ENCODE measurements at regions not wholly inside any gene's neighbourhood (a gene's known extent, or its start where the extent isn't known, plus 50 kb on each side); places are given as distances from the start of the nearest gene placed in this dataset.

DNA sequence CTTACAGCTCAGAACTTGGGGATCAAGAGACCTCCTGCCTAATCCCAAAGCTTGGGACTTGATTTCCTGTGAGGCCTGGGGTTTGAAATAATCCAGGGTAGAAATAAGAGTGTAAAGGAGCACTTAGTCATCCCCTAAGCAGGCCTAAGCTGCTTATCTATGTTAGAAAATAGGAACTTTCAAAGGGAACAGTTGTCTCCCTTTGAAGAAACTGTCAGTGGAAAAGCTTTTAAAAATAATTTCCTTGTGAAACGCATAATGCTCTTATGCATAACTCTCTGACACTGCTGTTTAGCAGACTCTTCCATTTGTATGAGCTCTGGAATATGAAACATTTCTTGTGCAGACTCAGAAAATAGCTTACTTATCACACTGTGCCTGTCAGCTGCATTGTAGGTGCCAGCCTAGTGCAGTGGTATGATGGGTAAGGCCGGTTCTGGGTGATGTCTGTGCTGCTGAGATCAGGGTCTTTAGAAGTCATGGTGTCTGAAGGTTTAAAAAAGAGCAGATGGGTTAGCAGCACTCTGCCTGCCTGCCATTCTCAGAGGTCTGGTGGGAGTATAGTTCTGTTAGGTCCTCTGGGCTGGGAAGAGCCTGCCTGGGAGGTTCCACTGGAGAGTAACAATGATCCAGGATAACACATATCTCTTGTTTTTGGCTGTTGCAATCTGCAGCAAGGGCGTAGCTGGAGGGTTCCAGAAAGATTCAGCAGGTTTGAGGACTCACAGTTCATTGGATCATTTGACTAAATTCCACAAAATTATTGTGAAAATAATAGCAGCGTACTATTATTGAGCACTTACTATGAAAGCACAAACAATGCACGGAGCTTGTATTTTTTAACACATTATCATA is 283.2 kb upstream of the MEX3C start:
- Histone ChIP-seq H3K4me3 (ENCODE audit: low read length) (no peak overlapping the region), H3K4me1 (ENCODE audit: insufficient read depth, low read length) (no peaks in the 10 kb centered on the region), H3K27ac (ENCODE audit: low read depth in 1 of 2, low read length in 2 of 2) (no peak overlapping the region), H3K9me3 (ENCODE audit: control insufficient read depth in 1 of 2, insufficient read depth in 1 of 2, low read length in 2 of 2) (no peaks in the 10 kb centered on the region), H3K36me3 (ENCODE audit: insufficient read depth, low read length) (no peaks in the 10 kb centered on the region), H3K27me3 (ENCODE audit: control insufficient read depth in 1 of 2, insufficient read depth in 2 of 2, low read length in 2 of 2) (peaks cover 0 to 5% of the 10 kb centered on the region in 2 experiments)
- Mint-ChIP-seq H3K4me3 (no peak overlapping the region), H3K36me3 (ENCODE audit: low read depth) (no peaks in the 10 kb centered on the region), H3K4me1 (ENCODE audit: low read depth) (no peaks in the 10 kb centered on the region), H3K9me3 (no peaks in the 10 kb centered on the region), H3K27me3 (peaks cover 7% of the 10 kb centered on the region), H3K27ac (no peak overlapping the region)
- no peak for TF ChIP-seq CTCF (IDR thresholded peaks at IDR 0.05)
- no peak for ATAC-seq (ENCODE audit: poor library complexity)
- intact Hi-C loops (cut with DNase I, micrococcal nuclease) = no loop called here
- DNase-seq = no peak
- POLR2A ChIA-PET = no interaction called here
- CTCF ChIA-PET = interaction anchor here (0.6 kb wide), 1 partner anchor 386 kb away, joined by 4 read pairs; no protein-coding TSS in a partner anchor

GRCh38 chr18:51486735-51487366 is 289.4 kb upstream of the MEX3C start:
- ChIA-PET CTCF (no interaction called here), POLR2A (no interaction called here)
- TF ChIP-seq CTCF (IDR thresholded peaks at IDR 0.05) = no peak
- Mint-ChIP-seq H3K9me3 (no peaks in the 10 kb centered on the region), H3K36me3 (ENCODE audit: low read depth) (no peaks in the 10 kb centered on the region), H3K27me3 (no peaks in the 10 kb centered on the region), H3K4me3 (no peak overlapping the region), H3K27ac (no peak overlapping the region), H3K4me1 (ENCODE audit: low read depth) (no peaks in the 10 kb centered on the region)
- Histone ChIP-seq H3K27me3 (ENCODE audit: control insufficient read depth in 1 of 2, insufficient read depth in 2 of 2, low read length in 2 of 2) (peaks cover 0 to 5% of the 10 kb centered on the region in 2 experiments), H3K4me1 (ENCODE audit: insufficient read depth, low read length) (no peaks in the 10 kb centered on the region), H3K36me3 (ENCODE audit: insufficient read depth, low read length) (no peaks in the 10 kb centered on the region), H3K9me3 (ENCODE audit: control insufficient read depth in 1 of 2, insufficient read depth in 1 of 2, low read length in 2 of 2) (no peaks in the 10 kb centered on the region), H3K4me3 (ENCODE audit: low read length) (no peak overlapping the region), H3K27ac (ENCODE audit: low read depth in 1 of 2, low read length in 2 of 2) (no peak overlapping the region)
- ATAC-seq (ENCODE audit: poor library complexity) = no peak
- intact Hi-C loops (cut with DNase I, micrococcal nuclease) = no loop called here
- no peak for DNase-seq

- no peak for TF ChIP-seq CTCF (IDR thresholded peaks at IDR 0.05)
- intact Hi-C loops (cut with DNase I, micrococcal nuclease) = no loop called here
- Histone ChIP-seq H3K9me3 (ENCODE audit: control insufficient read depth in 1 of 2, insufficient read depth in 1 of 2, low read length in 2 of 2) (no peaks in the 10 kb centered on the region), H3K27ac (ENCODE audit: low read depth in 1 of 2, low read length in 2 of 2) (no peak overlapping the region), H3K27me3 (ENCODE audit: control insufficient read depth in 1 of 2, insufficient read depth in 2 of 2, low read length in 2 of 2) (no peaks in the 10 kb centered on the region), H3K4me1 (ENCODE audit: insufficient read depth, low read length) (no peaks in the 10 kb centered on the region), H3K36me3 (ENCODE audit: insufficient read depth, low read length) (no peaks in the 10 kb centered on the region), H3K4me3 (ENCODE audit: low read length) (no peak overlapping the region)
- ChIA-PET POLR2A (no interaction called here), CTCF (no interaction called here)
- H3K4me3 Mint-ChIP-seq = no peak overlapping the region
- ATAC-seq (ENCODE audit: poor library complexity) = no peak
- H3K27ac Mint-ChIP-seq = no peak overlapping the region
- no peaks in the 10 kb centered on the region for H3K4me1 Mint-ChIP-seq (ENCODE audit: low read depth)
- H3K36me3 Mint-ChIP-seq (ENCODE audit: low read depth) = no peaks in the 10 kb centered on the region
- H3K27me3 Mint-ChIP-seq = no peaks in the 10 kb centered on the region
- DNase-seq = no peak
- no peaks in the 10 kb centered on the region for H3K9me3 Mint-ChIP-seq
Observed at GRCh38 chr18:51490417-51490816, 292.9 kb upstream of the MEX3C start.

Data from CD4-positive, alpha-beta T cell (primary cell).